Stomach (tissue), 4 donors: ENCODE measurements at regions not wholly inside any gene's neighbourhood (a gene's known extent, or its start where the extent isn't known, plus 50 kb on each side); places are given as distances from the start of the nearest gene placed in this dataset.

Experiments
- POLR2A ChIP-seq, 4 donors: fragments of 450-650 bp; IDR thresholded peaks; one replicate each; pipeline ENCODE4 v1.6.1; 2016; ENCODE audit warnings: antibody characterized with exemption in 4 of 4, control low read depth in 2 of 4, mild to moderate bottlenecking in 1 of 4, moderate library complexity in 1 of 4
- TF ChIP-seq, protein P1 (sequence below), 7 experiments: fragments of 450-650 bp in 4 of 7; fragments of 200-600 bp in 3 of 7; sonication (generic) in 3 of 7; IDR thresholded peaks; one replicate each; pipeline ENCODE4 v1.5.1; 2016 to 2019; ENCODE audit warnings: antibody characterized with exemption in 7 of 7, control low read depth in 2 of 7, mild to moderate bottlenecking in 1 of 7

DNA sequence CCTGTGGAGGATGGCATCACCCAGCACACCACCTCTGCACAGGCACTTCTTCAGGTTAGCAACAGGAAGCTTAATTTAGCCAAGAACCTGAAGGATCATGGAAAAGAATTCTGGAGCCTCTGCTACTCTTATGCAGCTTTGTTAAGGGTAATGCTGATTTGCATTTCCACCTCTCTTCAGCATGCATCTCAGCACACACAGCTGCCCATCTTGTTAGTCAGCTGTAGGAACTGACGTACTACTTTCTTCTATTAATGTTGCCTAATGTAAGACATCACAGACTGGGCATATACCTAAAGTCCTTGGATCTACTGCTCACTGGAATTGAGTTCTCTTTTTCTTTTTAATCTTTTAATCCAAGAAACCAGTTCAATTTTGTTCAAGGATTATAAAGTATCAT lies 181.0 kb downstream of the SPP2 start:
- TF ChIP-seq, protein P1, sequence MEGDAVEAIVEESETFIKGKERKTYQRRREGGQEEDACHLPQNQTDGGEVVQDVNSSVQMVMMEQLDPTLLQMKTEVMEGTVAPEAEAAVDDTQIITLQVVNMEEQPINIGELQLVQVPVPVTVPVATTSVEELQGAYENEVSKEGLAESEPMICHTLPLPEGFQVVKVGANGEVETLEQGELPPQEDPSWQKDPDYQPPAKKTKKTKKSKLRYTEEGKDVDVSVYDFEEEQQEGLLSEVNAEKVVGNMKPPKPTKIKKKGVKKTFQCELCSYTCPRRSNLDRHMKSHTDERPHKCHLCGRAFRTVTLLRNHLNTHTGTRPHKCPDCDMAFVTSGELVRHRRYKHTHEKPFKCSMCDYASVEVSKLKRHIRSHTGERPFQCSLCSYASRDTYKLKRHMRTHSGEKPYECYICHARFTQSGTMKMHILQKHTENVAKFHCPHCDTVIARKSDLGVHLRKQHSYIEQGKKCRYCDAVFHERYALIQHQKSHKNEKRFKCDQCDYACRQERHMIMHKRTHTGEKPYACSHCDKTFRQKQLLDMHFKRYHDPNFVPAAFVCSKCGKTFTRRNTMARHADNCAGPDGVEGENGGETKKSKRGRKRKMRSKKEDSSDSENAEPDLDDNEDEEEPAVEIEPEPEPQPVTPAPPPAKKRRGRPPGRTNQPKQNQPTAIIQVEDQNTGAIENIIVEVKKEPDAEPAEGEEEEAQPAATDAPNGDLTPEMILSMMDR (IDR thresholded peaks at IDR 0.05), result no peak
- TF ChIP-seq POLR2A (IDR thresholded peaks at IDR 0.05), result no peak
